Adrenal gland (tissue), 5 donors: ENCODE measurements at regions not wholly inside any gene's neighbourhood (a gene's known extent, or its start where the extent isn't known, plus 50 kb on each side); places are given as distances from the start of the nearest gene placed in this dataset.

Experiments
- CTCF ChIP-seq, 6 experiments: fragments of 450-650 bp in 4 of 6; fragments of 200-600 bp in 2 of 6; sonication (generic) in 1 of 6; IDR thresholded peaks; 1 replicate in 5 of 6; 2 replicates in 1 of 6; pipeline versions ENCODE4 v1.5.1 to v1.8.0; 2016 to 2021; ENCODE audit warnings: antibody characterized with exemption in 6 of 6, mild to moderate bottlenecking in 2 of 6, moderate library complexity in 1 of 6
- POLR2A ChIP-seq, 2 donors: fragments of 450-650 bp; IDR thresholded peaks; one replicate each; pipeline ENCODE4 v1.6.1; 2017; ENCODE audit warnings: antibody characterized with exemption in 2 of 2, mild to moderate bottlenecking in 2 of 2, moderate library complexity in 1 of 2
- donor health status: DM: no; HTN: no; CAD: no.

- TF ChIP-seq CTCF (IDR thresholded peaks at IDR 0.05), result no peak
- no peak for TF ChIP-seq POLR2A (IDR thresholded peaks at IDR 0.05)
These were observed 267.1 kb downstream of the XXYLT1 start for GRCh38 chr3:195003893-195004289.
